ENCODE measurements at regions not wholly inside any gene's neighbourhood (a gene's known extent, or its start where the extent isn't known, plus 50 kb on each side); places are given as distances from the start of the nearest gene placed in this dataset.
"Not testable (repeated sequence)": the region's sequence is repeated elsewhere in the genome, so short reads cannot be mapped to it uniquely, and the experiment has no call there.

DNA sequence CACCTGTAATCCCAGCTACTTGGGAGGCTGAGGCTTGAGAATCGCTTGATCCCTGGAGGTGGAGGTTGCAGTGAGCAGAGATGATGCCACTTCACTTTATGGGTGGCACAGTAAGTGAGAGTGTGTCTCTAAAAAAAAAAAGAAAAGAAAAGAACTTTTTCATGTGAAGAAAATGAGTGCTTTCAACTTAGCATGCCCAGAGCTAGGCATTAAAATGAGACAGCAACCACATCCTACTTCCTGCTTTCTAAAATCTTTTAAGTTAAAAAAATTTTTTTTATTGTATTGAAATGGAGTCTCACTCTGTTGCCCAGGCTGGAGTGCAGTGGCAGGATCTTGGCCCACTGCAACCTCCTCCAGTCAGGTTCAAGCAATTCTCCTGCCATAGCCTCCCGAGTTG, 170.4 kb upstream of the NOTCH2NLA start:
- TF ChIP-seq, protein P1, sequence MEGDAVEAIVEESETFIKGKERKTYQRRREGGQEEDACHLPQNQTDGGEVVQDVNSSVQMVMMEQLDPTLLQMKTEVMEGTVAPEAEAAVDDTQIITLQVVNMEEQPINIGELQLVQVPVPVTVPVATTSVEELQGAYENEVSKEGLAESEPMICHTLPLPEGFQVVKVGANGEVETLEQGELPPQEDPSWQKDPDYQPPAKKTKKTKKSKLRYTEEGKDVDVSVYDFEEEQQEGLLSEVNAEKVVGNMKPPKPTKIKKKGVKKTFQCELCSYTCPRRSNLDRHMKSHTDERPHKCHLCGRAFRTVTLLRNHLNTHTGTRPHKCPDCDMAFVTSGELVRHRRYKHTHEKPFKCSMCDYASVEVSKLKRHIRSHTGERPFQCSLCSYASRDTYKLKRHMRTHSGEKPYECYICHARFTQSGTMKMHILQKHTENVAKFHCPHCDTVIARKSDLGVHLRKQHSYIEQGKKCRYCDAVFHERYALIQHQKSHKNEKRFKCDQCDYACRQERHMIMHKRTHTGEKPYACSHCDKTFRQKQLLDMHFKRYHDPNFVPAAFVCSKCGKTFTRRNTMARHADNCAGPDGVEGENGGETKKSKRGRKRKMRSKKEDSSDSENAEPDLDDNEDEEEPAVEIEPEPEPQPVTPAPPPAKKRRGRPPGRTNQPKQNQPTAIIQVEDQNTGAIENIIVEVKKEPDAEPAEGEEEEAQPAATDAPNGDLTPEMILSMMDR (IDR thresholded peaks at IDR 0.05) = not testable (repeated sequence)
- TF ChIP-seq POLR2AphosphoS5, POLR2A (IDR thresholded peaks at IDR 0.05): not testable (repeated sequence)

All from breast epithelium (tissue), 3 donors.